Anterior cingulate cortex (tissue), 58 donors: ENCODE measurements at regions not wholly inside any gene's neighbourhood (a gene's known extent, or its start where the extent isn't known, plus 50 kb on each side); places are given as distances from the start of the nearest gene placed in this dataset.
"Not testable (repeated sequence)": the region's sequence is repeated elsewhere in the genome, so short reads cannot be mapped to it uniquely, and the experiment has no call there.

Experiments used
- DNase-seq, 58 donors: peaks; one replicate each; lab custom pipeline; 2025; lab: John Stamatoyannopoulos, UW

DNA sequence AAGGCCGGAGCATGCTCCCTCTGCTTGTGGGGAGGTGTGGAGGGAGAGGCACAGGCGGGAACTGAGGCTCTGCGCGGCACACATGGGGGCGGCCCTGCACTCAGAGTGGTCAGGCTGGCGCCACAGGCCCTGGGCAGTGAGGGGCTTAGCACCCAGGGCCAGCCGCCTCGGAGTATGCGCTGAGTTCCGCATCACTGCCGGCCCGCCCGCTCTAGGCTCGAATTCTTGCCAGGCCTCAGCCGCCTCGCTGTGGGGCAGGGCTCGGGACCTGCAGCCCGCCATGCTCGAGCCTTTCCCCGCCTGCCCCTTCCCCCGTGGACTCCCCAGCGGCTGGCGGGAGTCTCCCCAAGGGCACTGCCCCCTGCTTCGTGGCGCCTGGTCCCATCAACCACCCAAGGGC, 905.9 kb downstream of the SPATA31A6 start:
- DNase-seq, result not testable (repeated sequence)

DNA sequence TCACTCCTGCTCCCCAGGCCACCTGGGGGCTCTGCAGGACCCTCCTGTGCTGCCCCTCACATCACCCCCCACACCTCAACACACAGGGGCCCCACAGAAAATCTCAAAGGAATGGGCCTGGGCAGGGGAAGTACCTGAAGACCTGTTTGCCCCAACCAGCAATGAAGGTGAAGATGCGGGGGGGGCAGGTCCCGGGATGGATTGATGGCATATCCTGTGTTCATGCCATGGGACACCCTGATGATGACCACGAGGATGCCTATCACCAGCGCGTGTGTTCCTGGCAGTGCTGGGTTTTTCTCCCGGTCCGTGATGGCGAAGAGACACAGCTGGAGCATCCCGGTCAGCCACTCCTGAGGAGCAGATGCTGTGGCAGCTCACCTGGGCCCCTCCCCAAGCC, 926.9 kb downstream of the SPATA31A6 start:
- not testable (repeated sequence) for DNase-seq

DNA sequence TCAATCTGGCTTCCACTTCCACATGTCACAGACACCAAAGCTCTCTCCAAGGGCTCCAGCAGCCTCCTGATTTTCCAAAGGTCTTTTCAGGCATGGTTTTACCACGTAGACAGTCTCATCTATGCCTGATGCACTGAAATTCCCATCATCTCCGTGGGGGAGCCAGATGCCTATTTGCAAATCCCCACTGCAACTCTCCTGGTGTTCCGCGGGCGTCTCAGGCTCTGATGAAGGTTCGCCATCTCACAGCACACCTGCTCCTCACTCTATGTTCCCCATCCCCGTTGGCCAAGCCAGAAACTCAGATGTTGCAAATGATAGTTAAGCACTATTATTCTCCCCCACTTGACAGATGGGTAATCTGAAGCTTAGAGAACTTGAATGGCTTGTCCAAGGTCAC, 929.4 kb downstream of the SPATA31A6 start:
- DNase-seq, result not testable (repeated sequence)

DNA sequence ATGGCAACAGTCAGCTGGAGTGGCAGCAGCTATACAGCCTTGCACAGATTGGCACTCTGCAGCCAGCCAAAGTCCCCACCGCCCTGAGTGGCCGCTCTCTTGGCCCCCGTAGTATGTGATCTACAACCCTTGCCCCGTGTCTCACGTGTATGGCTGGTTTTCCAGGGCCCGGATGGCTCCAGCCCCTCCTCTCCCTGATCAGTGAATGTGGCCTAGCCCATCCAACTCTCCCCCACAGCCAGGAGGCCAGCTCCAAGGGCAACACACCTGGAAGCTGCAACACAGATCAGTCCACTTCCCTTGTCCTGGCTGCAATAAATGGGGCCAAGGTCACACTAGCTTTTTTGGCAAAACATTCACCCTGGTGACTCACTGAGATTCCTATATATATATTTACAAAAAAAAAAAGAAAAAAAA, 932.4 kb downstream of the SPATA31A6 start:
- peak in 2 of 58 donors; percentile 5 to 16 for DNase-seq

DNA sequence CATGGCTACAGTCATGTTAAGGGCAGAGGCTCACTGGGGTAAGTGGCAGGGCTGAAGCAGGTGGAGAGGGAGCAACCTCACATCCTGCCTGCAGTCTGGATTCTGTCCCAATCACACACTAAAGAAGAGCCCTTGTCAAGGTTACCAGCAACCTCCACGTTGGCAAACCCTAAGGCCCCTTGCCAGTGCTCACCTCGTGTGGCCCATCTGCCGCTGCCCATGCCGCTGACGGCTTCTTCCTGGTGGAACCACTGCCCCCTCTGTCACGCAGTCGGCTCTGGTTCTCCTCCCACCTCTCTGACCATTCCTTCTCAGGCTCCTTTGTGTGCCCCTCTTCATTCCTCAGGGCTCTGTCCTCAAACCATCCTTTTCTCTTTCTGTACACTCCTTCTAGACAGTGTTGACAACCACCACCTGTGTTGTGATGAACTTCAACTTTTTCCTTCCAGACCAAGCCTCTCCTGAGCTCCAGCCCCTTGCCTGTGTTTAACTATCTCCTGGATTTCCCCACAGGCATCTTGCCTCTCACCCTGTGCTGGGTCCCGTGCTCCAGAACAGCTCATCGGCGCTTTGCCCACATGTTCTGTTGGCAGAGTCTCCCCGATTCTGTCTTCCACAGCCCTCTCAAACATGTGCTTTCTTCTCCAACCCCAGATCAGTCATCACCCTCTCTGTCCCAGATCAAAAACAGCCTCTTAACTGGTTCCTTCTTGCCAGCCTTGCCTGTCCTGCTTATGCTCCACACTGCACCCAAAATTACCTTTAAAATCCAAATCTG, 934.8 kb downstream of the SPATA31A6 start:
- not testable (repeated sequence) for DNase-seq

DNA sequence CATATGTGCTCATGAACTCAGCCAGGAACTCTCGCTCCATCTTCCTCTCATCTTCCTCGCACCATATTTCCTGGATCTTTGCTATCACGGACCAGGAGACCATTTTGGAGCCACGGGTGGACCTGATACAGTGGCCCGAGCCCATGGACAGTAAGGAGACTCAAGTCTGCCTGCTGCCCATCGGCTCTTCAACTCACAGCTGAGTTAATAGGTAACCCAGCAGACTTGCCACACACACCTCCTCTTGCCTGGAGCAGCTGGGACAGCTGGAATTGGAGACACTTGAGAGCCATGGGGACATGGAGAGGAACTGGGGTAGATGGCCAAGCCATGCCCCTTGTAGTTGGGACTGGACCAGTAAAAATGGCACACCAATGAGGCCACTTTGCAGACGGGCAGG, 936.1 kb downstream of the SPATA31A6 start:
- not testable (repeated sequence) for DNase-seq

DNA sequence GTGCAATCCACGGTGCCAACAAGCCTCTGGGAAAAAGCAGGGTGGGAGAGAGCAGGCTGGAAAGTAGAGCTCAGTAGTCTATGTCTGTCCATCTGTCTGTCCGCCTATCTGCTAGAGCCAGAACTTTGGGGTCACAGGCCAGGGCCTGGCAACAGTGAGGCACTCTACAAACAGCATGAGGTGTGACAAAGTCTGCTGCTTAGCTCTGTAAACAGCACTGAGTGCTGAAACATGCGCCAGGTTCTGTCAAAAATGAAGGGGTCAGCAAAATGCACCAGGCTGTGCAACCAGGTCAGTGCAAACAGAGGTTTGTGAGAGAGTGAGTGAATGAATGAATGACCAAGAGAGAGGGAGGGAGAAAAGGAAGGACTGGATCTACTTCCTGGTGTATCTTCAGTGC, 936.5 kb downstream of the SPATA31A6 start:
- not testable (repeated sequence) for DNase-seq

DNA sequence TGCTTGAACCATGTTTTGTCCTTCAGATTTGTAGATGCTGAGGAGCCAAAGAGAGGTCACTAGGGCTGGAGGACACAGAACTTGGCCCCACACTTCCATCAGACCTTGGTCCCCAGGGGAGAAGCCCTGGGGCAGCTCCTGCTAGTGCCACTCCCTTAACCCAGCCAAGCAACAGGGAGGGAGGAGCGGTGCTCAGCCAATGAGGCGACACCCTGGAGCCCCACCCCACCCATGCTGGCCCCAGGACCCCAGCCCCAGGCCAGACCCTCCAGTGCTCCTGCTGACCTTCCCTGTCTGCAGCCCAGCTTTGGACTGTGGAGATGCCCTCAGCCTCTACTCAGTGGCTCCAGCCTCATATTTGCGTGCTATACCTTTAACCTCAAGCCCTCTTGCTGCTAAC, 942.4 kb downstream of the SPATA31A6 start:
- not testable (repeated sequence) for DNase-seq

DNA sequence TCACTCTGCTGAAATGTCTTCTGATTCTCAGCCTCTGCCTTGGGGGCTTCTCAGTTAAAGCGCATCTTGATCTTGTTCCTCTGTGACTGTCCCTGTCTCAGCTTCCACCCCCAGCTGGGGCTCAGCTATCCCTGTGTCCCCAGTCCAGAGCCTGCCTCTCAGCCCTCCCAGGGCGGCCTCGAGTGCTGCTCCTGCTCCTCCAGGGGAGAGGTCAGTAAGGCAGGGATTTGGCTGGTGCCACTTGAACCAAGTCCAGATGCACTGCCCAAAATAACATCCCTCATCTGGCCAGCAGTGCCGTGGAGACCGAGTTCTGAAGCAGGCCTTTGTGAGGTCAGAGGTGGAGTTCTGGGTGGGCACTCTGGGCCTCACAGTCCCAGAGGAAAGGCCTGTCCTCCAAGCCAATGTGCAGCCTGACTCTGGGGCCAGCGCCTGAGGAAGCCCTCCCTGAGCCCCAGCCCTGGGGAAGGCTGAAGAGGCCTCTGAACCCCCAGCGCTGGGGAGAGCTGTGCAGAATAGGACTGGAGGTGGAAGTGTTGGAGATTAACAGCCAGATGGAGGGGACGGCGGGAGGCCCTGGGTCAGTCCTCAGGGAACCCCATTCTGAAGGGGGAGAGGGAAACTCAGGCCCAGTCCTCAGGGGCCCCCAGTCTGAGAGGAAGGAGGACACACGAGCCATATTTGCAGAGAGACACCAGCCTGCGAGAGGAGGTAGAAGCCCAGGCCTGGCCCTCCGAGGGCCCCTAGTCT, 943.7 kb downstream of the SPATA31A6 start:
- not testable (repeated sequence) for DNase-seq

DNA sequence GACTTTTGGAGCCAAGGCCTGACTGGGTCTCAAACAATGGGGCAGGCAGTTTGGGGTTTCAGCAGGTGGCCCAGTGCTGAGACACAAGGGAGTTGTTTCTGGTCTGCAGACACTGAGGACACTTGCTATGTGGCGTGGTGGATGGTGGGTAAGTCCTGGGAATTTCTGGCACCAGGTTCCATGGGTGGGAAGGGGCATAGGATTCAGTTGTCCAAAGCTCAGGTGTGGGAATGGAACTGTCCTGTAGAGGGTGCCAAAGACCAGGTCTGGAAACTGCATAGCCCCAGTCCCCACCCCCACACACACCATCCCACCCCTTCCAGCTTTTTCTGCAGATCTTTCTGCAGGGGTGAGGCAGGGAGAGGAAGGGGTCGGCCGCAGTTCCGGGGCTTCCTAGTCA, 944.5 kb downstream of the SPATA31A6 start:
- DNase-seq, result not testable (repeated sequence)

DNA sequence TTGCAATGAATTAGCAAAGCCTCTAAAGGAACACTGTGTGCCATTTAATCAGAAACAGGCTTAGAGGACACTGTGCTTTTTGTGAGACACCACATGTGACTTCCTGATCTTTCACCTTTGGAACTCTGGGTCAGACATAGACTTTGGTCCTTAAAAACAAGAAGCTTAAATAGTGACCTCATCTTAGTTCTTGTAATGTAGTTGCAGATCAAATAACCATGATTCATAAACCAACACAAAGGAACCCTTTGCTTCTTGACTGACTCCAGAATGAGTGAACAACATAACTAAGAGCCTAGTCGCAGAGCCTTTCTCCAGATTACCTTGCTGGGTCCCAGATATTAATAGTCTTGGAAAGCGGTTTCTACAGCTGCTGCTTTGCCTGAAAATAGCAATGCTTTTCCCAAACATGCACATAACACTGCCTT, 947.3 kb downstream of the SPATA31A6 start:
- DNase-seq, result not testable (repeated sequence)

DNA sequence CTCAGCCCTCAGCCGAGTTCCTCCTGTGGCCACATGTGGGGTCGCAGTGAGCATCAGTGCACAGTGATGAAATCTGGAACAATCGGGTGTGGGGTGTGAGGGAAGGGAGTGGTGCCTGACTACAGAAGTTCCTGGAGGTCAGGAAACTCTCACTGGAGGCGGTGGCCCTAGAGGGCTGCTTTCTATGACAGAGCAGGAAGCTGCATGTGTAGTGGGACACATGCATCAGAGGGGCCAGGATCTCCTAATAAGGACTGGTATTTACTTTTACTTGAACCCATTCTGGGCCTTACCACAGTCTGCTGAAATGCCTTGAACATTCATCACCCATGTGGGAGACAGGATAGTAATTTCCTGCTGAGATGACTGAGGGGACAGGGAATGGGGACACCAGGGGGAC, 952.0 kb downstream of the SPATA31A6 start:
- DNase-seq, result not testable (repeated sequence)

DNA sequence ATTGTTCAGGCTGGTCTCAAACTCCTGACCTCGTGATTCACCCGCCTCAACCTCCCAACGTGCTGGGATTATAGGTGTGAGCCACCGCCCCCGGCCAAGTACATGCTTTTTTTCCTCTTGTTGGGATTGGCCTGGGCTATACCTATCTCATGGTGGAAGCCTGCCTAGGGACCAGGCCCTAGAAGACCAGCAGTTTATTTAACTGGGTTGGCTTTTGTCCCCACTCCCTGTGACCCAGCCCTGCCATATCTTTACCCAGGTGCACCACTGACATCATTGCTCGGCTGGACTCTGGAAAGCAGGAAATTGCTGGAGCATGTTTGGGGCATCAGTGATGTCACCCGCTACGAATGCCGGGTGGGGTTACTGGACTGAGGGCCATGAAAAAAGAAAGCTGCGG, 955.5 kb downstream of the SPATA31A6 start:
- DNase-seq, result not testable (repeated sequence)

DNA sequence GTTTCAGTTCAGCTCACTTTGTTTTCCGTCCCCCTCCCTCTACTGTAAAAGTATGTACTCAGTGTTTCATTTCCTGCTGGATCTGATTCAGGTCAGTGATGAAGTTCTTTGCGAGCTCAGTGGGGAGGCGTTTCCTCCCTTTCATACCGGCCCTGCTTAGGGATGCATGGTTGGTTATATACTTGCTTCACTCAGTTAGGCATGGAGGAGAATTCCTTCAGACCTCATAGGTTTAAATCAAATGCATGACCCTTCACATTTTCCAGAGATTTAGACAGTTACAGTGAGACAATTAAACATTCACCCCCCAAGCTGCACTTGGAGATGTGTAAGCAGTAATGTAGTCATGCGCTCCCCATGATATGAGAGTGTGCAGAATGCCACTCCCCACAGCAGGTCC, 955.9 kb downstream of the SPATA31A6 start:
- not testable (repeated sequence) for DNase-seq

DNA sequence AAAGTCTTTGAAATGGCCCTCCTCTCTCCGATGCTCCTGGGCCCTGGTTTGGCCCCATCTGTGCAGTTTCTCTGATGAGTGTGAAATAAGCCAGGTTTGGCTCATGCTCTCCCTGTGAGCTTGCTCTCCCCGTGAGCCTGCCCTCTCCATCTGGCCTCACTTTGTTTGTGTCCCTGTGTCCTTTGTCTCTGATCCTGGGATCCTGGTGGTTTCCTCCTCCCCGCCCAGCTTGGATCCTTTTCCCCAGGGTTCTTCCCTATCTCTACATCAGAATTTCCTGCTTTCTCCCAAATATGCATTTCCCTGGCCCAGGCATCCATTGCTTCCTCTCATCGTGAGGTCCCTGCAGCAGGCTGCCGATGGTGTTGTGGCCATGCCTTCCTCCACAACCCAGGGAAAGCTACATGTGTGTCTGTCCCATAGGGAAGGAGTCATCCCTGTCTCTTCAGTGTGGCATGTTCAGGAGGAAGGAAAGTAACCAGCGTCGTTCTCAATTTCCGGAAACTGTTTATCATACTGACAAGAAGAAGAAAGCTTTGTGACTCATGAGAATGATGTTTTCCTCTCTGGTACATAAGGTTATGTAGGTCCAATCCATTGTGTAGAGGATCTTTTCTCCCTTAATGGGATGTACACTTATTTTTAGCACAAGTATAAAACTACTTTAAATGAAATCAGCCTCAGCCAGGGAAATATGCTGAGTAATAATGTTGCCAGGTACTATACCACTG, 956.6 kb downstream of the SPATA31A6 start:
- not testable (repeated sequence) for DNase-seq
